AG20443 (cell line): ENCODE measurements at regions not wholly inside any gene's neighbourhood (a gene's known extent, or its start where the extent isn't known, plus 50 kb on each side); places are given as distances from the start of the nearest gene placed in this dataset.
A peak's percentile ranks its signal among the peaks of the same experiment; 100 is the strongest.
"Not testable (repeated sequence)": the region's sequence is repeated elsewhere in the genome, so short reads cannot be mapped to it uniquely, and the experiment has no call there.

ENCODE experiments used
- DNase-seq: peaks from one replicate; pipeline ENCODE4 v3.0.0; 2012; ENCODE audit warnings: low spot score, mixed read lengths

GRCh38 chr12:126447346-126447745, 1382.1 kb downstream of the AACS start:
- no peak for DNase-seq

DNA sequence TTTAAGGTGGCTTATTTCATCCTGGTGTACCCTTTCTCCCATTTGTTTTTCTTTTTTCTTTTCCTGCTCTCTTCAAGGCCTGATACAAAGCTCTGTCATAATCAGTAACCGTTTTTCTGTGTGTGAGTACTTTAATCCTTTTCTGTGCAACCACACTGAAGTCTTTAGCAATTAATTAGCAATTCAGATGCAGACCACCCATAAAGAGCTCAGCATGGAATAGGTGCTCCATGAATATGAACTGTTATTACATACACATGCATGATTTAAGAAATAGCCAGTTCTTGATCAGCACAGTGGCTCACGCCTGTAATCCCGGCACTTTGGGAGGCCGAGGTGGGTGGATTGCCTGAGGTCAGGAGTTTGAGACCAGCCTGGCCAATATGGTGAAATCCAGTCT, 1386.6 kb downstream of the AACS start:
- DNase-seq: no peak

- not testable (repeated sequence) for DNase-seq
These were observed 1387.5 kb downstream of the AACS start for GRCh38 chr12:126452686-126453085.

DNA sequence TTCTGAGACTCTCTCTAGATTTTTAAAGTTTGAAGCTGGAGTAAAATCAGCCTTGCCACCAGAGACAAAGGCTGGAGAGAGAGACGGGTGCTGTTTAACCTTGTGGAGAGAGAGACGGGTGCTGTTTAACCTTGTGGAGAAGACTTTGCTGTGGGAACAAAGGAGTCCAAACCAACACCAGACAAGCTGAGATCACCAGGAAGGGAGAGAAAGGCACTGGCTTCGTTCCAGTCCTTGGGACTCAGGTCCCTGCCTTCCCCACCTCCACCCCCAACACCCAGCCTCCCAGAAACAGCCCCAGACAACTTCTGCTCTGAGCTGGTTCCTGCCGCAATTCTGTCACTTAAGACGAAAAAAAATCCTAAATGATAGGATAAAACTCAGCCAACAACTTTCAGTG, 1389.3 kb downstream of the AACS start:
- no peak for DNase-seq

DNA sequence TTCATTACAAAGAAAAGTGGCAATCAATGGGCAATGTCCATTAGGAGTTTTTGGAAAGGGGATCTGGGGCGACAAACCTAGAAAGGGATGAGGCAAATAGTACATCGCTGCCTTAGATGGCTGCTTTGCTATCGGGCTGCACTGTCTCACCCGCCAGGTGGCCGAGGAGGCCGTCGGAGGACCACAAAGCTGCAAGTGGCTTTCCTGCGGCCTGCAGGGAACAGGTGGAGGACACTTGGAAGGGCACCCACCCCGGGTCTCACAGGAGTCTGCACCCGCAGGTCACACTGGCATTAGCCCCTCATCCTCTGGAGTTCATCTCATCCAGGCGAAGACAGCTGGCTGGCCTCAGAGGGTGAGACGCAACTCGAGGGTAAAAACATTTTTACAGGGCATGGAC, 1392.5 kb downstream of the AACS start:
- no peak for DNase-seq

GRCh38 chr12:126464153-126464552, 1398.9 kb downstream of the AACS start:
- DNase-seq: no peak

DNA sequence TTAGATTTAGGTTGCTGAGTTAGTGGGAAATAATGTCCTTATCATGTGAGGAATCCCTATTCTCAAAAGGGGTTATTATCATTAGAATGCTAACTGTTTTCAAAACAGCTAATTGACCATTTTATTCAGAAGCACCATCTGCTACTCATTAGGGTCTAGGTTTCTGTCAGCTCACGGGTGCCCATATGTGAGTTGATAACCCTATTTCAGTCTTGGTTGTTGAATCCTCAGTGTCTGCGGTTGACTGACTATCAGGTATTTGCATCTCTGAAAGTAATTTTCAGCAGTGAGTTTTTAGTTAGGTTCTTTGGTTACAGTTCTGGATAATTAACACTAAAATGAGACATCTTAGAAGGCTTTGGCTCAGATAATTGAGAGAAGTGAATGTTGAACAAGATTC, 1404.0 kb downstream of the AACS start:
- no peak for DNase-seq

DNA sequence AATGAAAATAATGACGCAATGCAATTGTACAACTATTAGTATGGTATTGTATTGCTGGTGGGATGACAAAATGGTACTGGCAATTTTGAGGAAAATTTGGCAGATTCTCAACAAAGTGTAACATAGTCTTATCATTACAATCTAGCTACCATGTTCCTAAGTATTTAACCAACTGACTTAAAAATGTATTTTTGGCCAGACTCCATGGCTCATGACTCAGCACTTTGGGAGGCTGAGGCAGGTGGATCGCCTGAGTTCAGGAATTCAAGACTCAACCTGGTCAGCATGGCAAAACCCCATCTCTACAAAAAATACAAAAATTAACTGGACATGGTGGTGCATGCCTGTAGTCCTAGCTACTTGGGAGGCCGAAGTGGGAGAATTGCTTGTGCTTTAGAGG, 1409.5 kb downstream of the AACS start:
- no peak for DNase-seq

DNA sequence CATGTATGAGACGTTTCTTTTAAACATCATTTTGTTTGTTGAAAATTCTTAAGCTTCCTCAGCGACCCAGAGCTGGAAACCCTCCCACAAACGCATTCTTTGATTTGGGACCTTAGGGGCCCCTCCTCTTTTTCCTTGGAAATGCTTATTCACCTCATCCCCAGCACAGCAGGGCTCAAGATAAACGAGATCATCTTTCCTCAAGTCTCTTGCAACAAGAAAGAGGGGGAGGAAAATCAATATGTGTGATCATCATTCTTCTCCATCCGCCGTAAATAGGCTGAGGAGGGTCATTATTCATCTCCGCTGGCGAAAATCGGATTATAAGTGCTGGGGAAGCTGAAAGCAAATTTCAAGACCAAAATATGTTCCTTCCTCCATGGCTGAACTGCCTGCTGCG, 1415.2 kb downstream of the AACS start:
- DNase-seq: no peak

GRCh38 chr12:126481688-126482087, 1416.5 kb downstream of the AACS start:
- no peak for DNase-seq

- no peak for DNase-seq
These were observed 1417.1 kb downstream of the AACS start for GRCh38 chr12:126482238-126482889.

DNA sequence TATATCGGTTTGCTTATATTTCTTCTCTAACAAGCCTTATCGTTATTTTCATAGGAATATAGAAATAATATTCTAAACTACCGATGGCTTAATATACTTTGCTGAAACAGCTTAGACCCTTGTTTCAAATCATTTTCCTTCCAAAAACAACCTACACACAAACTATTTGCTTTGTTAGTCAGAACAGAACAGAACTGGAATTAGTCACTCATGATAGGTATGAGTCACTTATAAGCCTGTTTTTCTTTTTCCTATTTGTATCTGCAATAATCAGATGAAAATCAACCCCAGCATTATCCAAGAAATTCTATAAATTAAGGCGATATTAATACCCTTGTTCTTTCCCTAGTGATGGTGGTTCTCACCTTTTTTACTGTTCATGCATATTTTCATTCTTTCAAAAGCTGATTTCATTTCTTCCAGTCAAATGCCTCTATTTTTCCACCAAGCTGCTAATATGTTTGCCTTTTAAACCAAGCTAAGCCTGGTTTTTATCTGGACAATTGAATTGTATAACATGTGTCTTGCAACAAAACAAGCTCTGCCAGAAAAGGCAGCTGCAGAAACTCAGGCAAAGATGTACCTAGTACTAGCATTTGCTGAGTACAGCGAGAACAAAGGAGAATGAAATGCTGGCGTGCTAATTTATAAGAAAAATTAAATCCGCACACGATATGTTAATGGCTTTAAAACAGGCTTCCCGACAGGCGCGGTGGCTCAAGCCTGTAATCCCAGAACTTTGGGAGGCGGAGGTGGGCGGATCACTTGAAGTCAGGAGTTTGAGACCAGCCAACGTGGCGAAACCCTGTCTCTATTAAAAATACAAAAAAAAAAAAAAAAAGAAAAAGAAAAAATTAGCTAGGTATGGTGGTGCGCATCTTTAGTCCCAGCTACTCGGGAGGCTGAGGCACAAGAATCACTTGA, 1418.2 kb downstream of the AACS start:
- DNase-seq: peak; percentile 18

DNA sequence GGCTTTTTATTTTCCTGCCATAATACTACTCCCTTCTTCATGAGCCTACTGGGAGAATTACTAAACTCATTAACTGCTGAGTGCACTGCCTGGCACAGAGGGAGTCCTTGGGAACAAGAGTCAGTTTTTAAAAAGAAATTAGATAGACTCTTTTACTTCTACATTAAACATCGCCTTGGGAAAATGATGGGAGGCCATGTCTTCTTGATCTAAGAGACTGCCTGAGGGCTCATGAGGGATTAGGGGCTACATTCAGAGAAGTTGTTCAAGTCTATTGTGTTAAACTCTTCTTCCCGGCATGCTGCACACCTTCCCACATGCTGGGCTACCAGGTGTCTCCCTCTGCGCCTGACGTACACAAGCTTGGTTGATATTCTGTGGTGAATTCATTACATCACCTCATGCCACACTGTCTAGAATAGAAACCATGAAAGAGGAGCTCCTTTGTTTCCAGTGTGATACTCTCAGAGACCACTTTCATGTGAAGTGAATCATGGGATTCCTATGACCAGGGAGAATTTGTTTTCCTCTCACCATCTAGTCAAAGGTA, 1422.3 kb downstream of the AACS start:
- DNase-seq: no peak

DNA sequence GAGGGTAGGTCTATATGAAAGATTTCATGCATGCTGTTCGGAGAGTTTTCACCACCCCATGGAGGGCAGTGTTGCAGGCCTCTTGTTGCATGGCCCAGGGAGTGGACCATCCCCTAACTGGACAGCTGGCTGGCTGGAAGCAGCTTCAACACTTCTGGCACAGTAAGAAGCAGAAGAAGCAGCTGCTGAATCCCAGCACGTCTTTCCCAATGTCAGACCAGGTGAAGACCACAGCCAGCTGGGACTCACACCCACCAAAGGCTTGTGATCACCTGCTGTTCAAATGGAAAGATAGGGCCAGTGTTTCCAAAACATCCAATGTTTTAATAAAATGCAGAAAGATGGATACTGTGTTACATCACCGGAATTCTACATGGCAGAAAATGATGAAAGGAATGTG, 1423.6 kb downstream of the AACS start:
- no peak for DNase-seq

- DNase-seq: no peak
These were observed 1426.9 kb downstream of the AACS start for GRCh38 chr12:126492181-126492580.

GRCh38 chr12:126493366-126494108, 1428.3 kb downstream of the AACS start:
- peak; percentile 14 for DNase-seq

- DNase-seq: no peak
These were observed 1431.0 kb downstream of the AACS start for GRCh38 chr12:126496201-126496600.

DNA sequence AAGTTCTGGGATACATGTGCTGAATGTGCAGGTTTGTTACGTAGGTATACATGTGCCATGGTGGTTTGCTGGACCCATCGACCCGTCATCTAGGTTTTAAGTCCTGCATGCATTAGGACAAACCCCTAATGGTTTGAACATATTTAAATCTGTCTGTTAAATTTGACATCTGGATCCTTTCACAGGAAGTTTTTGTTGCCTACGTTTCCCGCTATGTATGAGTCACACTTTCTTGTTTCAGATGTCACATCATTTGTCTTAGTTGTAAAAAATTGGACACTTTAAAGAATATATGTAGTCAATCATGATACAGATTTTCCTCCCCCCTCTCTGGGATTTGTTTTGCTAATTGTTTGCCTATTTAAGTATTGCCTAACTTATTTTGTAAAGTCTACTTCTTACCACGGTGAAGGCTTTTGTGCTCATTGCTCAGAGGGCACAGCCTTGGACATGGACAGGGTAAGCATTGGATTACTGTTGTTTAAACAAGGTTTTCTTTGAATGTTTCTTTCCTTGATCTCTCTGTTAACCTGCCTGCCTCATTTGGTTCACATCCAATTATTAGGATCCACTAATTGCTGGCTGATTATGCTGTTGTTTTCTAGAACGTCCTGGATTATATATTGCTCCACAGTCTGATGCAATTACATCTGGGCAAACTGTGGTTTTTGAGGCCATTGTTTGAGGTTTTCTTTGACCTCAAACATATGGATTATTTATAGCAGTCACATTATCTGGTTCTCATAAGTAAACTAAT, 1441.4 kb downstream of the AACS start:
- no peak for DNase-seq

DNA sequence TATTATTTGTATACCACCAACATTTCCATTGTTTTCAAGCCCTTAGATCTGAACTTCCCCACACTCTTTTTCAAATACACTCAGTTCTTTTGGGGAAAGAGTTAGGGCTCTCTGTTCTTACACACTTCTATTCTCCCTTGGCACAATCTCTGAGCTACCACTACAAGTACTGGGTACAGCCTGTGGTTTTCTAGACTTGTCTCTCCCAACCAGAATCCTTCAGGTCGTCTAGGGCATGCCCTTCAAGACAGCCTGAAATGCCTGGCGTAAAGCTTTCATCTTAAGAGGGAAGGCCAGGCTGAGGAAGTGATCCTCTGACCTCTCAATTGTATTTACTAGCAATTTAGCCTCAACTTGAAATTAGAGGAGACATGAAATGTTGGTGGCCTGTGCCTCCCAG, 1442.0 kb downstream of the AACS start:
- no peak for DNase-seq

- no peak for DNase-seq
These were observed 1444.3 kb downstream of the AACS start for GRCh38 chr12:126509572-126509971.

DNA sequence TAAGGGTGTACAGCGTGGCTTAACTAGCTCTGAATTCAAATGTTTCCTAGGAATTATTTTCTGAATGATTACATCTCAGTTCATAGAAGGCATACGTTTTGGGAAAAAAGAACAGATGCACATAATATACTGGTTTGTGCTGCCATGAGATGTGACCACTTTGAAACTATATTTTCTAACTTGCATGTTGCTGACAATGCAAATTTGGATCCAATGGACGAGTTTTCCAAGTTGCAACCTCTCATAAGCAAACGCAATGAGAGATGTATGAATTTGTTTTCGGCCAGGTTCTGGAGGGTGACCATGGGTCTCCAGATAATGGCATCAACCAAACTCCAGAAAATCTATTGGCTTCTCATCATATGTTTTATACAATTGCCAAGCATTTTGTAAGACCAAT, 1445.4 kb downstream of the AACS start:
- DNase-seq: no peak
